ENCODE measurements at regions not wholly inside any gene's neighbourhood (a gene's known extent, or its start where the extent isn't known, plus 50 kb on each side); places are given as distances from the start of the nearest gene placed in this dataset.
A peak's percentile ranks its signal among the peaks of the same experiment; 100 is the strongest.
"Not testable (repeated sequence)": the region's sequence is repeated elsewhere in the genome, so short reads cannot be mapped to it uniquely, and the experiment has no call there.

DNA sequence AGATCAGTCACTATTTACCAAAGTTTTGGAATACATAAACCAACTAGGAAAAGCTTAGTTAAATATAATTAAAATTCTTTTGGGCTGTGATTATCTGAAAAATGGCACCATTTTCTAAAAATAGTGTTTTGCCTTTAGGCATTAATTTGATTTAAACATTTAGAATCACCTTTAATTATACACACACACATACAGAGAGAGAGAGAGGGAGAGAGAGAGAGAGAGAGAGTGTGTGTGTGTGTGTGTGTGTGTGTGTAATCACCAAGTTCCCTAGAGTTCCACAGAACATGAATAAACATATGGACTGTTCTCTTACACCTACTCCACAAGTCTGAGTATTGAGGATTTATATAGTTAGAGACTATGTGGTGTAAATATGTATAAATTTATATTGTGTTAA lies 141.2 kb upstream of the ATXN1 start:
- no peak for DNase-seq

DNA sequence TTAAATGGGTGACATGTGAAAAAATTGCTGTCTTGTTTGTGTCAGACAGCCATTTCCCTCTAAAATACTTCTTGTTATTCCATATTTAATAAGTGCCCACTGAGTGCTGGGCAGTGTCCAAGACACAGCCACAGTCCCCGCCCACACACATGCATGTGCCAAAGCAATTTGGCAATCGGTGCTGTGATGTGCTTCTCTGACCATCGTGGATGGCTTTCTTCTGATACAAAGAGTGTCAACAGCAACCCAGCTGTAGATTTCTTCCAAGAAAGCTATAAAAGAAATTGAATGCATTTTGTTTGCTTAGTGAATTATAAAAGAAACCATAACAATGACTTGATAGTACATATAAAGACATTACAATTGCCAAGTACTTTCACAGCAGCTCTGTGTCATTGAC lies 140.5 kb upstream of the ATXN1 start:
- DNase-seq = no peak

DNA sequence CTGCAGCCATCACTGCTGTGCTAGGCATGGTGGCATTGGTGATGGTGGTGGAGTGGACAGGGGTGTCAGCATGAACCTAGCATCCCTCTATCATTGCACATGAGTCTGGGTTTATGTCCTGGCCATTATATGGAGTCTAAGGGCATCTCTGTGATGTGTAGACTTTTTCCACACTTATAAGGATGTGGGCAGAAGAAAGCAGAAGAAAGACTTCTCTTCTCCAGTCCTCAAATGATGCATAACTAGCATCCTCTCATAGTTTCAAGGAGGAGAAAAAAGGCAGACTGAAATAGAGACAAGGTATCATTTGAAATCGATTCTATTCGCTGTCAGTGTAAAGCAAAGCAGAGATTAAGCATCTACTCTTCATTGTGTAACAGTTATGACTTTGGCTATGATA lies 140.0 kb upstream of the ATXN1 start:
- DNase-seq = no peak

DNA sequence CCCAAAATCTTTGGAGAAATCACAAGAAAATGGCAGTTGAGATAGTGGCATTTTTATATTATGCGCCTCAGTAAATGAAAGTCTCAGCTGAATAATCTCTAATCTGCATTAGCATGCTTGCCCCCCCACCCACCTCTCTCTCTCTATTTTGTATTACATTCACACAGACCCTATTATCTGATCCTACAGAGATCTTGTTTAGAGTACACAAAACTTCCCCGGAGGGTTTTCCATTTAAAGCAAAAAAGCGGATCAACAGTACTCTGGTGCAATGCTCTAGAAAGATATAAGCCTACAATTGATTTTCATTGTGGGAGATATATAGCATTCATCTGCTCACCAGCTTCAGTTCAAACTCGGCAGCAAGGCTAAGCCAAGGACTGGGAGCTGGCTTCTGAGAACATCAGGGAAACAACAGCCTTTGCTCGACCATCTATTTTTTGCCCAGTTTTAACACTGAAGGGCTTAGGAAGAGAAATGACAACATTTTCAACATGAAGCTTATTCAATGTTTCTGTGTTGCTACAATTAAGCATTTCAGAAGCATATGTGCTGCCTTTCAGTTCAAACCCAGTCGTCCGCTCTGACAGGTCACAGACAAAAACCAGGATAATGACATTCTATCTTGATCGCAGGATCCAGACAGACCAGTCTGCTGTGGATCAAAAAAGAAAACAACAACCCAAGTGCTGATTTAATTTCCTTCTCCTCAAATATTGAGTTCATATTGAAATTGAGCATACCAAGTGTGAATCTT lies 137.6 kb upstream of the ATXN1 start:
- DNase-seq = no peak

DNA sequence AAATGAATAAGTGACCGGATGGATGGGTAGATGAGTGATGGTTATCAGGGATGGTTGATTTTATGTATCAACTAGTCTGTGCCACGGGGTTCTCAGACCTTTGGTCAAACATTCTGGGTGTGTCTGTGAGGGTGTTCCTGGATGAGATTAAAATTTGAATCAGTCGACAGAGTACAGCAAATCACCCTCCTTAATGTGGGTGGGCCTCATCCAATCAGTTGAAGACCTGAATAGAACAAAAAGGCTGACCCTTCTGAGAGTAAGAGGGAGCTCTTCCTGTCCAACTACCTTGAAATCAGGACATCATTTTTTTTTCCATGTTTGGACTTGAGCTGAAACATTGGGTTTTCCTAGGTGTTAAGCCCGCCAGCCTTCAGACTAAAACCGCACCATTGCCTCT lies 136.4 kb upstream of the ATXN1 start:
- DNase-seq = no peak

DNA sequence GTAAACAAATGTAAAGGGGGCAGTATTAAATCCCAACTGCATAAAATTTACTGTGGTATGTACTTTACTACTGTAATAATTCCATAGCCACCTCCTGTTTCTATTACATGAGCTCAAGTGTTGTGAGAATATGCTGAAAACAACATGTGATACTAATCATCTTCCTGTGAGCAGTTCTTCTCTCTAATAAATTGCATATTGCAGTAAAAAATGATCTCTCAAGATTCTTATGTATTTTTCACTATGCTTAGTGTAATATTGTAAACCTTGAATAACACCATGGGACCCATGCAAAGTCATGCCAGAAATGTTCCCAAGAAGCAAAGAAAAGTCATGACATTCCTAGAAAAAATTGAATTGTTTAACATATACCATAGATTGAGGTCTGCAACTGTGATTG lies 133.0 kb upstream of the ATXN1 start:
- no peak for DNase-seq

DNA sequence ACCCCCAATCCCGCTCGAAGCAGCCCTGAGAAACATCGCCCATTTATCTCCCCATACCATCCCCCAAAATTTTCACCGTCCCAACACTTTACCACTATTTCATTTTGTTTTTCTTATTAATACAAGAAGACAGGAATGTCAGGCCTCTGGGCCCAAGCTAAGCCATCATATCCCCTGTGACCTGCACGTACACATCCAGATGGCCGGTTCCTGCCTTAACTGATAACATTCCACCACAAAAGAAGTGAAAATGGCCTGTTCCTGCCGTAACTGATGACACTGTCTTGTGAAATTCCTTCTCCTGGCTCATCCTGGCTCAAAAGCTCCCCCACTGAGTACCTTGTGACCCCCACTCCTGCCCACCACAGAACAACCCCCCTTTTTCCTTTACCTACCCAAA lies 129.8 kb upstream of the ATXN1 start:
- DNase-seq = not testable (repeated sequence)

DNA sequence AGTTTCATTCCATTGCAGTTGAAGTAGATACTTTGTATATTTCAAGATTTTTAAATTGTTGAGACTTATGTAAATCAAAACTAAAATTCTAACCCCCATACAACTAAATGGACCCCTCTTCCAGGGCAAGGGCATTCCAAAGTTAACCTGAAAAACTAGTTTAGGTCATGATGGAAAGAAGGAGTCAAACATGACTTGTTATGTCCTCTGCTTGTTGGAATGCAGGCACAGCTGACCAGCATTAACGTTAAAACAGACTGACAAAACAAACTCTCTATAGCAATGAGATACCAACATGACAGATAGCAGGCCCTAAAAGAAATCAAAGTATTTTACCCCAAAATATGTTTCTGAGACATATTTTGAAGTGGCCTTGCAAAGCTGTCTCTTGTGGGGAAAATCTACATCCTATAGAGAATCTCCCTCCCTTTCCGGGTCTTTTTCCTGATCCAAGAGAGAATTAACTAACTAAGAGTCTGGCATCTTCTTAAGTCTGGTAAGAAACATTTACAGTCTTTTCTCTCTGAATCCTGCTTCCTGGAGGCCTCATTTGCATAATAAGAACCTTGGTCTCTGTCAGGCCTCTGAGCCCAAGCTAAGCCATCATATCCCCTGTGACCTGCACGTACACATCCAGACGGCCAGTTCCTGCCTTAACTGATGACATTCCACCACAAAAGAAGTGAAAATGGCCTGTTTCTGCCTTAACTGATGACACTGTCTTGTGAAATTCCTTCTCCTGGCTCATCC lies 124.3 kb upstream of the ATXN1 start:
- DNase-seq = no peak

DNA sequence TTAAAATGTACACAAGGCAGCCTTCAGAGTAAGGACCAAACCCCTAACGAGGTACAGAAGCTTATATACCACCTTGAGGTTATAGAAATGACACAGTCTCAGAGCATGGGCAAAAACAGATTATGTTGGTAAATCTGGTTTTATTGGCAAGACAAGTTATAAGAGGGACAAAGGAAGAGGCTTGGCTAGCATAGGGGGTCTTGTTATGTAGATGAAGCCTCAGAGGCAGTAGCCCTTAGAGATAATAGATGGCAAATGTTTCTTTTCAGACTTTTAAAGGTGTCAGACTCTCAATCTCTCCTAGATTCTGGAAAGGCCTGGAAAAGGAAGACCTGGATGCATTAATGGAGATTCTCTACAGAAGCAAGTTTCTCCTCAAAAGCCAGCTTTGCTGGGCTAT lies 123.3 kb upstream of the ATXN1 start:
- no peak for DNase-seq

DNA sequence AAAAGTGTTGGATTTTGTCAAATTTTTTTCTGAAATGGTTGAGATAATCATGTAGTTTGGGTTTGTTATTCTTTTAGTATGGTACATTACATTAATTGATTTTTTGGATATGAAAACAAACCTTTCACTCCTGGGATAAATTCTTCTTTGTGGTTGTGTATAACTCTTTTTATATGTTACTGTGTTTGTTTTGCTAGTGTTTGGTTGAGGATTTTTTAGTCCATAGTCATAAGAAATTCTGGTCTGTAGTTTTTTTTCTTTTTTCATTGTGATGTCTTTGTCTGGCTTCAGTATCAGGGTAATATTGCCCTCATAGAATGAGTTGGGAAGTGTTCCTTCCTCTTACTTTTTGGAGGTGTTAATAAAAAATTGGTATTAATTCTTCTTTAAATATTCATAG lies 122.2 kb upstream of the ATXN1 start:
- DNase-seq = no peak

DNA sequence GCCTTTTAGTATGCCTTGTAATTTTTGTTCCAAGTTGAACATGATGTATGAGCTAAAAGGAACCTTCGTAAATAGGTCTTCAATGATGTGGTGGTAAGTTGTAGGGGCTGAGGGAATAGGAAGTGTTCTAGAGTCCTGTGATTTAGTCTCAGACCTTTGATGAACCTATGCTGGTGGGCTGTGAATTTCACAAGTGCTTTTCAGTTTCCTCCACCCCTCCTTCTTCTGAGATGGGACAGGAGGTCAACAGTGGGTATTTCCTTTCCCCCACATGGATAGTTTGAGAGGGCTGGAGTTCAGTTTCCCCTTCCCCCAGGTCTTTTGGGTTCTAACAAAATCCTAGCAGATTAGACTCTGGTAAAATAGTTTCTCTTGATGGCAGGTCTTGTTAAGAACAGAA lies 121.0 kb upstream of the ATXN1 start:
- no peak for DNase-seq

DNA sequence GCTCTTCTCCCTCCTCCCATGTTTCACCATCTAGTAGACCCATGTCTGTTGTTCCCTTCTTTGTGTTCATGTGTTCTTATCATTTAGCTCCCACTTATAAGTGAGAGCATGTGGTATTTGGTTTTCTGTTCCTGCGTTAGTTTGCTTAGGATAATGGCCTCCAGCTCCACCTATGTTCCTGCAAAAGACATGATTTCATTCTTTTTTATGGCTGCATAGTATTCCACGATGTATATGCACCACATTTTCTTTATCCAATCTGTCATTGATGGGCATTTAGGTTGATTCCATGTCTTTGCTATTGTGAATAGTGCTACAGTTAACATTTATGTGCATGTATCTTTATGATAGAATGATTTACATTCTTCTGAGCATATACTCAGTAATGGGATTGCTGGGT lies 115.6 kb upstream of the ATXN1 start:
- DNase-seq = not testable (repeated sequence)

DNA sequence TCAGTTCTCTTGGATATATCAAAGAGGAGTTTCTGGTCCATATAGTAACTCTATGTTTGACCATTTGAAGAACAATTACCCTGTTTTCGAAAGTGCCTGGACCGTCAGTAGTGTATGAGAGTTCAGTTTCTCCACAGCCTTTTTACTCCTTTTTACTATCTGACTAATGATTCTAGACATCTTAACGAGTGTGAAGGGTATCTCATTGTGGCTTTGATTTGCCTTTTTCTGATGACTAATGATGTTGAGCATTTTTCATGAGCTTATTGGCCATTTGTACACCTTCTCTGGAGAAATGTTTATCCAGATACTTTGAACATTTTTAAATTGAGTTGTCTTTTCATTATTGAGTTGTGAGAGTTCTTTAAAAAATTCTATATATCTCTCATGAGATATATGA lies 114.9 kb upstream of the ATXN1 start:
- no peak for DNase-seq

DNA sequence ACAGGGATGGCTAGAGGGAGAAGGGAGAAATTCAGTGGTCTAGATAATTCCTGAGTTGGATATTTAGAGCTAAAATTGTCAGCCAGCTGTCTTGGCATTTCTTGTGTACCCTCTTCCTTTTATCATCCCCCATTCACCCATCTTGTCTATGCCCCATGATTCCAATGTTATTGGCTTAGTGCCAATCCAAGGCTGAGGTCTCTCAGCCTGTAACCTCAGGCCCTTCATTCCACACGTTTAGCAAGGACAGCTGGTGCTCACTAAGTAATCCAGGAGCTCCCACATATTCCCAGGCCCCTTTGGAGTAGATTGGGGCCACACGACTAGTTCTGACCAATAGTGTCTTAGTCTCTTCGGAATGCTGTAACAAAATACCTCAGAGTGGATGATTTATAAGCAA lies 112.4 kb upstream of the ATXN1 start:
- no peak for DNase-seq

DNA sequence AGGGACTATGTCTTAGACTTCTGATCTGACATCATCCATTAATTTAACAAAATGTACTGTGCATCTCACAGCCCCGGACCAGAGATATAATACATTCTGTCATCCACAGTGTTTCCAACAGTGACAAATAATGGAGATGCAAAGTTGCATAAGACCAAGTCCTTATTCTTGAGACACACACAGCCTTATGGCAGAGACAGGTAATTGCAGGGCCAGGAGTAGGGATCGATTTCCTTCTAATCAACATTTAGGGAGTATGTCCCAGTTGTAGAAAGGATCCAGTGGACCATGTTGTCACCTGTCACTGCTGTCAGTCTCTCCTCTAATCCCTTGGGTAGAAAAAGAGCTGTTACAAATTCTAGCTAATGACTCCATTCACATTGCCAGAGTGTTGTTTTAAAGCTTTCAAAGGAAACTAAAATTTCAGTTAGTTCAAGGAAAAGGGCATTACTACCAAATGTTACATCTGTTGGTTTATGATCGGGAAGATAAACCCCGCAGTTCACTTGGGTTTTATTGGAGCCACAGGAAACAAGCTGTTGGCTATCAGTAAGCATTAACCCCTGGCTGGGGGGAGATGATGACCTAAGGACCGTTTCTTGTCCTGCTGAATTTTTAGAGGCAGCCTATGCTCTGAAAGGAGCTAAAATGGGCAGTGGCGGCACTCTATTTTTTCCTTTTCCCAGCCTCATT lies 111.4 kb upstream of the ATXN1 start:
- DNase-seq = no peak

DNA sequence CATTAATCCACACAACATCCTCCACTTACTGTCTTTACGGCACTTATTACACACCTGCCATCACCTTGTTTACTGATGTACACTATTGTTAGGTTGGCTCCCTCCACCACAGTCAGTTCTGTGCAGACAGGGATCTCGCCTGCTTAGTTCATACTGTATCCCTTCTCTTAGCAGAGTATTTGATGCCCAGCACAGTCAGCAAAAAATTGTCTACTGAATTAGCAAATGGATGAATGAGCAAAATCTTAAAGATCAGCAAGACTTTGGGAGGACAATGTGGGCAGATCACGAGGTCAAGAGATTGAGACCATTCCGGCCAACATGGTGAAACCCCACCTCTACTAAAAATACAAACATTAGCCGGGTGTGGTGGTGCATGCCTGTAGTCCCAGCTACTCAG lies 109.8 kb upstream of the ATXN1 start:
- DNase-seq = no peak

DNA sequence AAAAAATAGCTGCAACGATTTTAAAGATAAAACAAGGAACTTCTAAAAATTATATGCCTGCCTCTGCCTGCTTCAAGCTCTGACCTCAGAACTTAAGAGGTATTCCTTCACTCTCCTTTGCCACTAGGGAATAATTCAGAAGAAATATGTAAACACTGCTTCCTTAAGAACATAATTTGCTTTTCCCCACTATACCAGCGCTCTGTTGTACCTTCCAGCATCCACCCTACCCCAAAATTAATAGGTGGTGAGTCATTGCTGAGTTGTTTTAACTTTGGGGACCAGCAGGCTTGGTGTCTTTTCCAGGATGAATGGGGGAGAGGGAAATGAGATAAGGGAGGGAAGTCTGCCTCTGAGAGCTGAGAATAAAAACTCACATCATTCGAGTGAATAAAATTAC lies 107.7 kb upstream of the ATXN1 start:
- no peak for DNase-seq

DNA sequence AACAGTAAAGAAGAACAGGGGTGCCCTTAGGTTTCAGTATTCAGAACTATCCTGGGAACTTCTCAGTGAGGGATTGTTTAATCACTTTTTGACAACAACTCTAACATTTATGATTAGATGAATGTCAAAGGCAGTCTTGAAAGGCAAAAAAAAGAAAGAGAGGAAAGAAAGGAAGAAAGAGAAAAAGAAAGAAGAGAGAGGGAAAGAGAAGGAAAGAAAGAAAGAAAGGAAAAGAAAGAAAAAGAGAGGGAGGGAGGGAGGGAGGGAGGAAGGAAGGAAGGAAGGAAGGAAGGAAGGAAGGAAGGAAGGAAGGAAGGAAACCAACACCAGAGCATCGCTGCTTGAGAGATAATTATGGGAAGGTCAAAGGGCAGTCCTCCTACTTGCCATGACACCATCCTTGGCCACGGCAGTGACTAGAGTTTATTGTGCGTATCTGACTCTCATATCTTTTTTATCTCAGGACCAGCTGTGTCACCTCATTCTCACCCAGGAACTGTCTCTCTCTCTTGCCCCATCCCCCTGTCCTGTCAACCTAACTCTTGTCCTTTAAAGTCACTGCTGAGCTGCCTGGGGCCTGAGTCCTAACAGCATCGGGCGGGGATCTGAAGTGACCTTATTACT lies 96.8 kb upstream of the ATXN1 start:
- DNase-seq = no peak

DNA sequence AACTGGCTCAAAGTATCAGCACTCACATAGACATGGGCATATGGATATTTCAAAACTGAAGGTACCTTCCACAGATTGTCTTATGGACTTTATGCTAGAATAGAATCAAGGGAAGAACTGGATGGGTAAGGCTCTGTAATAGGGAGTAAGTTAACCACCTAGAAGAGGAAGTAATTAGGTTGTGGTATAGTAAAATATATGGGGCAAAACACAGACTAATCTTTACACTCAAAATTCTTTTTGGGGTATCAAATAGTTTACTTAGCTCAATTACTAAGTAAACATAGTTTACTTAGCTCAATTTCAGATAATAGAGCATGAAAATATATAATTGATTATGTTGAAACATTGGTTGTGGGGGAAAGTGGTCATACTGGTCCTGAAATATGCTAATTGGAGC lies 94.2 kb upstream of the ATXN1 start:
- no peak for DNase-seq

DNA sequence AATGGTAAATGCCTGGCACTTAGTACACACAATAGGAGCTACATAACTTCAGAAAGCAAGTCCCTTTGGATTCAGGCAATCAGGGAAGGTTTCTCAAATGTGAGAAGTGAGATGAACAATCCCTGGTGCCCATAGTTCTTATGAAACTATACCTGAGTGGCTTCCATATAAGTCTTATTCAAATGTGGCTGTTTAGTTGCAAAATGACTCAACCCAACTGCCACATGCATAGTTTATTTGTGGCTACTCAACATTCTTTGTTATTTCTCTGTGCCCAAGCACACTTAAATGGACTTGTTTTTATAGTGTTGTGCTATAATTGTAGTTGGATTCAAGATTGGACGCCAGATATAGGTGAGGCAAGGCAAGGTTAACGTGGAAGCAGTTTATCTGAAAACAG lies 93.7 kb upstream of the ATXN1 start:
- no peak for DNase-seq

DNA sequence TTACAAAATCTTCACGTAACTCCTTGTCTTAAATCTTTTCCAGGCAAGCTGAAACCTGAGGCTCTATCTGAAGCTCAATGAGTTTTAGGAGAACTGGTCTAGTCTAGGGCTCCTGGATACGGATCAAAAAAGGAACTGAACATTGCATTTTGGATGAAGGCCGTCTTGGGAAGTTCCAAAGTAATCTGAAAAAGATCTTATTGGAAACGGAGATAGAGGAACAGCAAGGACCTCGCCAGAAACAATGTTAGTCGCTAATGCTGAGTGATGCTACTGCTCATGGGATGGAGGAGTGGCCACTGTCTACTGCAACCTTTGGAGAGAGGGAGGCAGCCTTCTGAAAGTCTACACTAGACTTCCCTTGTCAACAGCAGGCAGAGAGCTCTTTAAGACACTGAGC lies 91.4 kb upstream of the ATXN1 start:
- DNase-seq = no peak

DNA sequence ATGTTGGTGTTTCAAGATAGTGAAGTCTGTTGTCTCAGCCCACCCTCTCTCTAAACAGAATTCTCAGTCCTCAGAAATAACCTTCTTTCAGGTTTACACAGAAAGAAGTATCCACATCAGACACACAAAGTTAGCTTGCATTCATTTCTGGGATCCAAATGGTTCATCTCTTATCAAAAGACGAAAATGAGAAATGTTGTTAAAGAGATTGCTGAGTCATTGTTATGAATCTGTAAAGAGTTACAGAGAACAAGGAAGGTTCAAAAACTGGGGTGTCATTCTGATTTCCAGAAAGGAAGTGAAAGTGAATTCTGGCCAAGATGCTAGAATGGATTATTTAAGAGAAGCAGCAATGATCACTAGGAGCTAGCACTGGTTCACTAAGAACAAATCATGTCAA lies 90.5 kb upstream of the ATXN1 start:
- no peak for DNase-seq

DNA sequence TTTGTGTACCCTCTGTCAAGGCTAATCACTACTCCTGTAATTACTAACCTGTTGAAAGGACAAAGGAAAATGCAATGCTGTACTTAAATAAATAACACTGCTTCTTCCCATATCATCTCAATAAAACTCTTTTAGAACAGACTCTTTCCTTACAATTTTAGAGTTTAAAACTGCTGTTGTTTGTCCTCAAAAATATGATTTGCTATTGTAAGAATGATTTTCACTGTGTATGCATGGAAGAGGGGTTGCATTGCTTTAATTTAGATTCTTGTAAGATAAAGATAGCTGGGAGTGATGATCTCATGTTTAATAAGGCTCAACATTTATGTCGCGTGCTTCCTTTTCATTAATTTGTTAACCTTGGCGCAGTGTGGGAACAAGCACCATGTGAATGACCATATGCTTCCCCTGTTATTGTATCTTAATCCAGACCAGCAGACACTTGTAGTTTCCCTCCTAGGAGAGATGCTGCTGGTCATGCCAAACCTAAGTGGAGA lies 89.8 kb upstream of the ATXN1 start:
- no peak for DNase-seq

DNA sequence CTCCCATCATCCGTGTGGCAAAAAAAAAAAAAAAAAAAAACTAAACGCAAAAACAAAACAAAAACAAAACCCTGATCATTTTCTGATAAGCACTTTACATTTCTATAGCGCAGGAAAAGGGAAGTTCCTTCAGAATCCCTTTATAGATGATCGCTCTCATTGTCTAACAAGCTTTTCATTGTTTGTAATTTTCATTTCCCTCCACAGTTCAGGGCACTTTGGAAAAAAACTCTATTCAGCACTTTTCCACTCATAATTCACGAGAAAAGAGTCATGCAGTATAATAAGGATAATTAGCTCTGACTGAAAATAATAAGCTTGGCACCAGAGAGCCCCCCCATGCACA lies 89.4 kb upstream of the ATXN1 start:
- DNase-seq = peak in 1 of 2 experiments; percentile 46

Data from NCI-H1930 (cell line).